Neural cell (in vitro differentiated cells): ENCODE measurements at regions not wholly inside any gene's neighbourhood (a gene's known extent, or its start where the extent isn't known, plus 50 kb on each side); places are given as distances from the start of the nearest gene placed in this dataset.

Experiments used
- H2AFZ ChIP-seq: fragments of 200-600, 300-800 bp; sonication (generic), shearing (Covaris generic); 2 replicates; pipeline ENCODE4 v1.6.0; 2014; ENCODE audit warnings: low read depth, mild to moderate bottlenecking, antibody characterized with exemption, low read length, moderate library complexity
- H3F3A ChIP-seq: fragments of 200-600 bp; shearing (Covaris generic); 2 replicates; pipeline ENCODE4 v1.6.1; 2016; ENCODE audit warnings: mild to moderate bottlenecking, moderate library complexity, mixed read lengths, antibody characterized with exemption, low read length; ENCODE audit not compliant: insufficient read depth, poor library complexity, severe bottlenecking
- H3K27ac ChIP-seq: fragments of 200-600, 300-800 bp; sonication (generic), shearing (Covaris generic); 2 replicates; pipeline ENCODE4 v1.5.1; 2014; ENCODE audit warnings: mild to moderate bottlenecking, low read length, moderate library complexity
- H3K27me3 ChIP-seq: fragments of 300-800, 200-600 bp; sonication (generic), shearing (Covaris generic); 2 replicates; pipeline ENCODE4 v1.6.0; 2014; ENCODE audit warnings: mild to moderate bottlenecking, low read depth, low read length, moderate library complexity; ENCODE audit not compliant: insufficient read depth
- H3K36me3 ChIP-seq: fragments of 300-800, 200-600 bp; sonication (generic), shearing (Covaris generic); 2 replicates; pipeline ENCODE4 v1.5.1; 2014; ENCODE audit warnings: mild to moderate bottlenecking, antibody characterized with exemption, low read length, moderate library complexity; ENCODE audit not compliant: insufficient read depth
- H3K4me2 ChIP-seq: fragments of 300-800, 200-600 bp; sonication (generic), shearing (Covaris generic); 2 replicates; pipeline ENCODE4 v1.6.0; 2014; ENCODE audit warnings: mild to moderate bottlenecking, low read length
- H3K4me3 ChIP-seq: fragments of 300-800, 200-600 bp; sonication (generic), shearing (Covaris generic); 2 replicates; pipeline ENCODE4 v1.5.1; 2014; ENCODE audit warnings: mild to moderate bottlenecking, low read length, moderate library complexity
- H3K79me2 ChIP-seq: fragments of 200-600 bp; shearing (Covaris generic); replicated peaks from 2 replicates; pipeline ENCODE4 v1.6.0; 2014; ENCODE audit warnings: mild to moderate bottlenecking, low read length, moderate library complexity; ENCODE audit not compliant: insufficient read depth
- H3K9ac ChIP-seq: fragments of 300-800, 200-600 bp; sonication (generic), shearing (Covaris generic); 2 replicates; pipeline ENCODE4 v1.6.1; 2016; ENCODE audit warnings: mild to moderate bottlenecking, low read length, mixed read lengths
- H3K9me2 ChIP-seq: fragments of 200-600 bp; shearing (Covaris generic); 2 replicates; pipeline ENCODE4 v1.6.1; 2016; ENCODE audit warnings: mild to moderate bottlenecking, low read length, mixed read lengths; ENCODE audit not compliant: insufficient read depth
- H3K9me3 ChIP-seq: fragments of 200-600, 300-800 bp; sonication (generic), shearing (Covaris generic); 2 replicates; pipeline ENCODE4 v1.6.1; 2016; ENCODE audit warnings: mild to moderate bottlenecking, mixed run types, low read length, moderate library complexity, mixed read lengths
- H4K20me1 ChIP-seq: fragments of 200-600 bp; shearing (Covaris generic); 2 replicates; pipeline ENCODE4 v1.6.1; 2016; ENCODE audit warnings: mild to moderate bottlenecking, mixed run types; ENCODE audit not compliant: insufficient read depth
- CTCF ChIP-seq: fragments of 450-650 bp; IDR thresholded peaks from 2 replicates; pipeline ENCODE4 v1.5.1; 2014; ENCODE audit warnings: antibody characterized with exemption, mild to moderate bottlenecking, moderate library complexity; ENCODE audit not compliant: poor library complexity, severe bottlenecking
- EP300 ChIP-seq: fragments of 450-650 bp; conservative IDR thresholded peaks from 2 replicates; pipeline ENCODE4 v1.6.1; 2014; ENCODE audit warnings: antibody characterized with exemption, mild to moderate bottlenecking, moderate library complexity; ENCODE audit not compliant: poor library complexity, severe bottlenecking
- EZH2 ChIP-seq: fragments of 200-600, 300-800 bp; shearing (Covaris generic), sonication (generic); IDR thresholded peaks from 2 replicates; pipeline ENCODE4 v1.6.1; 2014; ENCODE audit warnings: antibody characterized with exemption, low read length, borderline replicate concordance, mild to moderate bottlenecking; ENCODE audit not compliant: insufficient read depth, poor library complexity, severe bottlenecking
- MXI1 ChIP-seq: fragments of 450-650 bp; conservative IDR thresholded peaks from 2 replicates; pipeline ENCODE4 v1.6.1; 2014; ENCODE audit warnings: antibody characterized with exemption, mild to moderate bottlenecking; ENCODE audit not compliant: poor library complexity, severe bottlenecking
- POLR2AphosphoS5 ChIP-seq: IDR thresholded peaks from 2 replicates; pipeline ENCODE4 v1.6.1; 2012
- RAD21 ChIP-seq: fragments of 450-650 bp; conservative IDR thresholded peaks from 2 replicates; pipeline ENCODE4 v1.6.1; 2014; ENCODE audit warnings: antibody characterized with exemption, mild to moderate bottlenecking, moderate library complexity
- REST ChIP-seq: IDR thresholded peaks from 2 replicates; pipeline ENCODE4 v1.6.1; 2012; ENCODE audit warnings: borderline replicate concordance
- SMC3 ChIP-seq: fragments of 450-650 bp; conservative IDR thresholded peaks from 2 replicates; pipeline ENCODE4 v1.6.1; 2014; ENCODE audit warnings: antibody characterized with exemption, mild to moderate bottlenecking, moderate library complexity; ENCODE audit not compliant: poor library complexity
- TAF1 ChIP-seq: IDR thresholded peaks from 2 replicates; pipeline ENCODE4 v1.6.1; 2012; ENCODE audit warnings: low read depth

- H3K27me3 ChIP-seq = no peaks in the 10 kb centered on the region
- H3K27ac ChIP-seq = no peak overlapping the region
- no peaks in the 10 kb centered on the region for H3K9me3 ChIP-seq
- no peak for TF ChIP-seq REST
- TF ChIP-seq MXI1 = no peak
- no peak for TF ChIP-seq TAF1
- TF ChIP-seq RAD21 = no peak
- no peak for TF ChIP-seq SMC3
- TF ChIP-seq CTCF = no peak
- TF ChIP-seq POLR2AphosphoS5 = no peak
- TF ChIP-seq EZH2 = no peak
- TF ChIP-seq EP300 = no peak
- H3K79me2 ChIP-seq = no peaks in the 10 kb centered on the region
- no peaks in the 10 kb centered on the region for H4K20me1 ChIP-seq
- H3K36me3 ChIP-seq = no peaks in the 10 kb centered on the region
- H3F3A ChIP-seq = no peaks in the 10 kb centered on the region
- no peak overlapping the region for H2AFZ ChIP-seq
- H3K9ac ChIP-seq = no peak overlapping the region
- no peaks in the 10 kb centered on the region for H3K9me2 ChIP-seq
- H3K4me2 ChIP-seq = no peak overlapping the region
- H3K4me3 ChIP-seq = no peak overlapping the region
These were observed 479.0 kb upstream of the ZNF608 start for GRCh38 chr5:125225424-125225823.

- Histone ChIP-seq H3K27me3 (no peaks in the 10 kb centered on the region), H3K4me3 (no peak overlapping the region), H3K9me2 (no peaks in the 10 kb centered on the region)
These were observed 480.4 kb upstream of the ZNF608 start for GRCh38 chr5:125226825-125227224.

More at GRCh38 chr5:125226825-125227224, 480.4 kb upstream of the ZNF608 start:
- no peak overlapping the region for H3K27ac ChIP-seq
- H2AFZ ChIP-seq = no peak overlapping the region
- H4K20me1 ChIP-seq = no peaks in the 10 kb centered on the region
- no peak overlapping the region for H3K4me2 ChIP-seq
- H3K9me3 ChIP-seq = no peaks in the 10 kb centered on the region
- H3F3A ChIP-seq = no peaks in the 10 kb centered on the region
- no peaks in the 10 kb centered on the region for H3K36me3 ChIP-seq
- no peak for TF ChIP-seq RAD21
- no peak for TF ChIP-seq SMC3
- TF ChIP-seq MXI1 = no peak
- TF ChIP-seq CTCF = no peak
- no peak for TF ChIP-seq POLR2AphosphoS5
- TF ChIP-seq REST = no peak
- no peak for TF ChIP-seq EZH2
- no peak overlapping the region for H3K9ac ChIP-seq
- H3K79me2 ChIP-seq = no peaks in the 10 kb centered on the region
